HL-60 (cell line): ENCODE measurements at regions not wholly inside any gene's neighbourhood (a gene's known extent, or its start where the extent isn't known, plus 50 kb on each side); places are given as distances from the start of the nearest gene placed in this dataset.

Experiments used
- GABPA ChIP-seq: IDR thresholded peaks from 2 replicates; pipeline ENCODE4 v1.6.1; 2012; ENCODE audit warnings: low read depth
- POLR2AphosphoS5 ChIP-seq: IDR thresholded peaks from 2 replicates; pipeline ENCODE4 v1.6.1; 2012; ENCODE audit warnings: low read depth
- TF ChIP-seq, protein P1 (sequence below): IDR thresholded peaks from 2 replicates; pipeline ENCODE4 v1.6.1; 2012; ENCODE audit warnings: low read depth; ENCODE audit not compliant: insufficient replicate concordance
- TF ChIP-seq, protein P2 (sequence below): IDR thresholded peaks from one replicate; pipeline ENCODE4 v1.5.1; 2011; ENCODE audit warnings: low read length, control low read depth, inconsistent platforms; ENCODE audit not compliant: insufficient read depth

DNA sequence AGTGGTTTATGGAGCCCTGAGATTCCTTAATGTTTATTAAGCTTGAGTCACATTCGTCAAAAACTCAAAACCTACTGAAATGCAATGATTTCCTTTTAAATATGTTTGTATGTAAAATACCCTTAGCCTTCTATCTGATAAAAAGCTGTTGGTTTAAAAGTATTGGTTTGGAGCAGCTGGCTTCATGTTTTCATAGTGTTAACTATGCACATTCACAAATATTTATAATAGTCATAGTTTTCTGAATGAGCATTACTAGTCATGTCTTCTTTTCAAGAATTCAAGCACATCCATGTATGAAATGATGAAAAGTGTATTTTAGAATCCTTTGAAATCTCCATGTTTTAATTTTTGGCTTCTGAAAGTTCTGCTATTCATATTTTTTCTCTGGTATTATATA, 558.6 kb downstream of the UTRN start:
- TF ChIP-seq, protein P1, sequence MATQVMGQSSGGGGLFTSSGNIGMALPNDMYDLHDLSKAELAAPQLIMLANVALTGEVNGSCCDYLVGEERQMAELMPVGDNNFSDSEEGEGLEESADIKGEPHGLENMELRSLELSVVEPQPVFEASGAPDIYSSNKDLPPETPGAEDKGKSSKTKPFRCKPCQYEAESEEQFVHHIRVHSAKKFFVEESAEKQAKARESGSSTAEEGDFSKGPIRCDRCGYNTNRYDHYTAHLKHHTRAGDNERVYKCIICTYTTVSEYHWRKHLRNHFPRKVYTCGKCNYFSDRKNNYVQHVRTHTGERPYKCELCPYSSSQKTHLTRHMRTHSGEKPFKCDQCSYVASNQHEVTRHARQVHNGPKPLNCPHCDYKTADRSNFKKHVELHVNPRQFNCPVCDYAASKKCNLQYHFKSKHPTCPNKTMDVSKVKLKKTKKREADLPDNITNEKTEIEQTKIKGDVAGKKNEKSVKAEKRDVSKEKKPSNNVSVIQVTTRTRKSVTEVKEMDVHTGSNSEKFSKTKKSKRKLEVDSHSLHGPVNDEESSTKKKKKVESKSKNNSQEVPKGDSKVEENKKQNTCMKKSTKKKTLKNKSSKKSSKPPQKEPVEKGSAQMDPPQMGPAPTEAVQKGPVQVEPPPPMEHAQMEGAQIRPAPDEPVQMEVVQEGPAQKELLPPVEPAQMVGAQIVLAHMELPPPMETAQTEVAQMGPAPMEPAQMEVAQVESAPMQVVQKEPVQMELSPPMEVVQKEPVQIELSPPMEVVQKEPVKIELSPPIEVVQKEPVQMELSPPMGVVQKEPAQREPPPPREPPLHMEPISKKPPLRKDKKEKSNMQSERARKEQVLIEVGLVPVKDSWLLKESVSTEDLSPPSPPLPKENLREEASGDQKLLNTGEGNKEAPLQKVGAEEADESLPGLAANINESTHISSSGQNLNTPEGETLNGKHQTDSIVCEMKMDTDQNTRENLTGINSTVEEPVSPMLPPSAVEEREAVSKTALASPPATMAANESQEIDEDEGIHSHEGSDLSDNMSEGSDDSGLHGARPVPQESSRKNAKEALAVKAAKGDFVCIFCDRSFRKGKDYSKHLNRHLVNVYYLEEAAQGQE: no peak
- TF ChIP-seq, protein P2, sequence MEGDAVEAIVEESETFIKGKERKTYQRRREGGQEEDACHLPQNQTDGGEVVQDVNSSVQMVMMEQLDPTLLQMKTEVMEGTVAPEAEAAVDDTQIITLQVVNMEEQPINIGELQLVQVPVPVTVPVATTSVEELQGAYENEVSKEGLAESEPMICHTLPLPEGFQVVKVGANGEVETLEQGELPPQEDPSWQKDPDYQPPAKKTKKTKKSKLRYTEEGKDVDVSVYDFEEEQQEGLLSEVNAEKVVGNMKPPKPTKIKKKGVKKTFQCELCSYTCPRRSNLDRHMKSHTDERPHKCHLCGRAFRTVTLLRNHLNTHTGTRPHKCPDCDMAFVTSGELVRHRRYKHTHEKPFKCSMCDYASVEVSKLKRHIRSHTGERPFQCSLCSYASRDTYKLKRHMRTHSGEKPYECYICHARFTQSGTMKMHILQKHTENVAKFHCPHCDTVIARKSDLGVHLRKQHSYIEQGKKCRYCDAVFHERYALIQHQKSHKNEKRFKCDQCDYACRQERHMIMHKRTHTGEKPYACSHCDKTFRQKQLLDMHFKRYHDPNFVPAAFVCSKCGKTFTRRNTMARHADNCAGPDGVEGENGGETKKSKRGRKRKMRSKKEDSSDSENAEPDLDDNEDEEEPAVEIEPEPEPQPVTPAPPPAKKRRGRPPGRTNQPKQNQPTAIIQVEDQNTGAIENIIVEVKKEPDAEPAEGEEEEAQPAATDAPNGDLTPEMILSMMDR: no peak
- TF ChIP-seq POLR2AphosphoS5 (no peak), GABPA (no peak)
